WTC11 (cell line): ENCODE measurements at regions not wholly inside any gene's neighbourhood (a gene's known extent, or its start where the extent isn't known, plus 50 kb on each side); places are given as distances from the start of the nearest gene placed in this dataset.

Experiments used
- ATAC-seq: fragments of 200-7000 bp; cut with Tn5 transposase; 2 replicates; pipeline ENCODE4 v1.10.0; 2021; ENCODE audit warnings: mild to moderate bottlenecking, moderate library complexity
- CTCF ChIA-PET: fragments of 300-600 bp; sonication (Branson Sonifier 250); formaldehyde crosslinking; loops from one replicate; lab custom pipeline; 2021; ENCODE audit warnings: antibody characterized with exemption; lab: Charles Lee
- POLR2A ChIA-PET: fragments of 350-600 bp; sonication (Branson Sonifier 250); formaldehyde crosslinking; loops from one replicate; lab custom pipeline; 2021; ENCODE audit warnings: antibody characterized with exemption; lab: Charles Lee
- DNase-seq: peaks from one replicate; pipeline ENCODE4 v3.0.0; 2021; ENCODE audit warnings: low spot score
- H3K27ac Mint-ChIP-seq: 2 replicates; pipeline ENCODE4 v1.8.0; 2021; ENCODE audit warnings: mixed read lengths
- H3K27me3 Mint-ChIP-seq: 2 replicates; pipeline ENCODE4 v1.8.0; 2021; ENCODE audit warnings: low read depth, mild to moderate bottlenecking, moderate library complexity, mixed read lengths
- H3K36me3 Mint-ChIP-seq: 2 replicates; pipeline ENCODE4 v1.8.0; 2021; ENCODE audit warnings: mixed read lengths
- H3K4me1 Mint-ChIP-seq: 2 replicates; pipeline ENCODE4 v1.8.0; 2022; ENCODE audit warnings: mixed read lengths
- H3K4me3 Mint-ChIP-seq: 2 replicates; pipeline ENCODE4 v1.8.0; 2021; ENCODE audit warnings: mild to moderate bottlenecking, moderate library complexity, mixed read lengths
- H3K9me3 Mint-ChIP-seq: 2 replicates; pipeline ENCODE4 v1.8.0; 2021; ENCODE audit warnings: mixed read lengths
- ATF1 ChIP-seq: sonication (generic); formaldehyde crosslinking; IDR thresholded peaks from 2 replicates; pipeline ENCODE4 v1.8.1; 2023; ENCODE audit warnings: mild to moderate bottlenecking, moderate library complexity, missing genetic modification reagents
- ATF6 ChIP-seq: sonication (generic); formaldehyde crosslinking; IDR thresholded peaks from 2 replicates; pipeline ENCODE4 v1.8.1; 2023; ENCODE audit warnings: mild to moderate bottlenecking, missing genetic modification reagents
- E2F1 ChIP-seq: sonication (generic); formaldehyde crosslinking; IDR thresholded peaks from 2 replicates; pipeline ENCODE4 v1.8.0; 2022; ENCODE audit warnings: mild to moderate bottlenecking, missing genetic modification reagents
- ESRRA ChIP-seq: sonication (generic); formaldehyde crosslinking; IDR thresholded peaks from 2 replicates; pipeline ENCODE4 v1.8.1; 2022; ENCODE audit warnings: mild to moderate bottlenecking, missing genetic modification reagents, borderline replicate concordance
- FOXP1 ChIP-seq: sonication (generic); formaldehyde crosslinking; IDR thresholded peaks from 2 replicates; pipeline ENCODE4 v1.8.0; 2022; ENCODE audit warnings: missing genetic modification reagents, mild to moderate bottlenecking, moderate library complexity, borderline replicate concordance
- GRHL2 ChIP-seq: fragments of 250-450 bp; sonication (Bioruptor Pico); IDR thresholded peaks from 2 replicates; pipeline ENCODE4 v1.8.0; 2022; ENCODE audit warnings: mild to moderate bottlenecking, moderate library complexity; ENCODE audit not compliant: insufficient replicate concordance, severe bottlenecking
- GTF2I ChIP-seq: fragments of 250-450 bp; sonication (Bioruptor Pico); conservative IDR thresholded peaks from 2 replicates; pipeline ENCODE4 v1.4.0; 2021; ENCODE audit warnings: mild to moderate bottlenecking
- NR3C1 ChIP-seq: sonication (generic); formaldehyde crosslinking; conservative IDR thresholded peaks from 2 replicates; pipeline ENCODE4 v1.8.1; 2023; ENCODE audit warnings: low read depth, mild to moderate bottlenecking, missing genetic modification reagents
- OVOL2 ChIP-seq: fragments of 250-450 bp; sonication (Bioruptor Pico); IDR thresholded peaks from 2 replicates; pipeline ENCODE4 v1.9.0; 2021; ENCODE audit warnings: mild to moderate bottlenecking, borderline replicate concordance
- PRRX2 ChIP-seq: fragments of 250-450 bp; sonication (Bioruptor Pico); IDR thresholded peaks from 2 replicates; pipeline ENCODE4 v1.8.0; 2021; ENCODE audit warnings: mild to moderate bottlenecking
- USF2 ChIP-seq: sonication (generic); formaldehyde crosslinking; IDR thresholded peaks from 2 replicates; pipeline ENCODE4 v1.8.1; 2023; ENCODE audit warnings: mild to moderate bottlenecking, missing genetic modification reagents, moderate library complexity
- ZNF138 ChIP-seq: sonication (generic); formaldehyde crosslinking; conservative IDR thresholded peaks from 2 replicates; pipeline ENCODE4 v1.8.1; 2022; ENCODE audit warnings: mild to moderate bottlenecking, moderate library complexity, missing genetic modification reagents
- ZNF232 ChIP-seq: sonication (generic); formaldehyde crosslinking; IDR thresholded peaks from 2 replicates; pipeline ENCODE4 v1.8.0; 2022; ENCODE audit warnings: mild to moderate bottlenecking, missing genetic modification reagents
- ZNF263 ChIP-seq: sonication (generic); formaldehyde crosslinking; IDR thresholded peaks from 2 replicates; pipeline ENCODE4 v1.8.1; 2022; ENCODE audit warnings: low read depth, mild to moderate bottlenecking, moderate library complexity, missing genetic modification reagents
- ZNF416 ChIP-seq: fragments of 250-450 bp; sonication (Bioruptor Pico); IDR thresholded peaks from 2 replicates; pipeline ENCODE4 v1.9.0; 2021; ENCODE audit warnings: mild to moderate bottlenecking, inconsistent platforms
- ZNF671 ChIP-seq: fragments of 250-450 bp; sonication (Bioruptor Pico); IDR thresholded peaks from 2 replicates; pipeline ENCODE4 v1.8.0; 2021; ENCODE audit warnings: mild to moderate bottlenecking
- TF ChIP-seq, protein P1 (sequence below): sonication (generic); formaldehyde crosslinking; IDR thresholded peaks from 2 replicates; pipeline ENCODE4 v1.8.1; 2022; ENCODE audit warnings: missing genetic modification reagents, borderline replicate concordance
- TF ChIP-seq, protein P2 (sequence below): sonication (generic); formaldehyde crosslinking; conservative IDR thresholded peaks from 2 replicates; pipeline ENCODE4 v1.8.1; 2023; ENCODE audit warnings: mild to moderate bottlenecking, low read depth, missing genetic modification reagents, moderate library complexity
- TF ChIP-seq, protein P3 (sequence below): sonication (generic); formaldehyde crosslinking; IDR thresholded peaks from 2 replicates; pipeline ENCODE4 v1.8.1; 2023; ENCODE audit warnings: mild to moderate bottlenecking, missing genetic modification reagents, moderate library complexity
- TF ChIP-seq, protein P4 (sequence below): sonication (generic); formaldehyde crosslinking; IDR thresholded peaks from 2 replicates; pipeline ENCODE4 v1.8.1; 2022; ENCODE audit warnings: low read depth, missing genetic modification reagents, borderline replicate concordance
- TF ChIP-seq, protein P5 (sequence below): fragments of 250-450 bp; sonication (Bioruptor Pico); IDR thresholded peaks from 2 replicates; pipeline ENCODE4 v1.9.0; 2021; ENCODE audit warnings: moderate library complexity, mild to moderate bottlenecking, inconsistent platforms, borderline replicate concordance

DNA sequence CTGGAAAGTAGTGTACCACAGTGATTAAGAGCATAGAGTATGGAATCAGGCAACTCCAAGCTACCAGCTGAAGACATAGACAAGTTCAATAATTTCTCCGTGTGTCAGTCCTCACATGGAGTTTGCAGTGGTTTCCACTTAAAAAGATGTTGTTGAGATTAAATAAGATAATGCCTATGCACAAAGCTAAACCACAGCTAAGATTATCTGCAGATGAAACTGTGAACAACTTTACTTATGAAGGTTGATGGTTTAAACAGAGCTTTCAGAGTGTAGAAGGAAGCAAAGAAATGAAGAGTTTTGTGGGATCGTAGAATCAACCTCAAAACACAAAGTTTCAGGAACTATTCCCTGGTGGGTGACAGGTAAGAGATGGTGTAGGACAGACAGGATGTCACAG is 223.5 kb upstream of the IL12B start:
- POLR2A ChIA-PET, result no interaction called here
- H3K36me3 Mint-ChIP-seq, result peaks cover 4% of the 10 kb centered on the region; the same call in 1 of the 2 replicates
- no peak overlapping the region for H3K27ac Mint-ChIP-seq
- ATAC-seq (no peak), DNase-seq (no peak)
- H3K9me3 Mint-ChIP-seq, result peaks cover 19% of the 10 kb centered on the region
- H3K4me3 Mint-ChIP-seq, result no peak overlapping the region
- H3K27me3 Mint-ChIP-seq, result no peaks in the 10 kb centered on the region
- CTCF ChIA-PET, result no interaction called here
- TF ChIP-seq, protein P1, sequence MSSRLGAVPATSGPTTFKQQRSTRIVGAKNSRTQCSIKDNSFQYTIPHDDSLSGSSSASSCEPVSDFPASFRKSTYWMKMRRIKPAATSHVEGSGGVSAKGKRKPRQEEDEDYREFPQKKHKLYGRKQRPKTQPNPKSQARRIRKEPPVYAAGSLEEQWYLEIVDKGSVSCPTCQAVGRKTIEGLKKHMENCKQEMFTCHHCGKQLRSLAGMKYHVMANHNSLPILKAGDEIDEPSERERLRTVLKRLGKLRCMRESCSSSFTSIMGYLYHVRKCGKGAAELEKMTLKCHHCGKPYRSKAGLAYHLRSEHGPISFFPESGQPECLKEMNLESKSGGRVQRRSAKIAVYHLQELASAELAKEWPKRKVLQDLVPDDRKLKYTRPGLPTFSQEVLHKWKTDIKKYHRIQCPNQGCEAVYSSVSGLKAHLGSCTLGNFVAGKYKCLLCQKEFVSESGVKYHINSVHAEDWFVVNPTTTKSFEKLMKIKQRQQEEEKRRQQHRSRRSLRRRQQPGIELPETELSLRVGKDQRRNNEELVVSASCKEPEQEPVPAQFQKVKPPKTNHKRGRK (CRISPR knock-in tag), result no peak
- TF ChIP-seq, protein P2, sequence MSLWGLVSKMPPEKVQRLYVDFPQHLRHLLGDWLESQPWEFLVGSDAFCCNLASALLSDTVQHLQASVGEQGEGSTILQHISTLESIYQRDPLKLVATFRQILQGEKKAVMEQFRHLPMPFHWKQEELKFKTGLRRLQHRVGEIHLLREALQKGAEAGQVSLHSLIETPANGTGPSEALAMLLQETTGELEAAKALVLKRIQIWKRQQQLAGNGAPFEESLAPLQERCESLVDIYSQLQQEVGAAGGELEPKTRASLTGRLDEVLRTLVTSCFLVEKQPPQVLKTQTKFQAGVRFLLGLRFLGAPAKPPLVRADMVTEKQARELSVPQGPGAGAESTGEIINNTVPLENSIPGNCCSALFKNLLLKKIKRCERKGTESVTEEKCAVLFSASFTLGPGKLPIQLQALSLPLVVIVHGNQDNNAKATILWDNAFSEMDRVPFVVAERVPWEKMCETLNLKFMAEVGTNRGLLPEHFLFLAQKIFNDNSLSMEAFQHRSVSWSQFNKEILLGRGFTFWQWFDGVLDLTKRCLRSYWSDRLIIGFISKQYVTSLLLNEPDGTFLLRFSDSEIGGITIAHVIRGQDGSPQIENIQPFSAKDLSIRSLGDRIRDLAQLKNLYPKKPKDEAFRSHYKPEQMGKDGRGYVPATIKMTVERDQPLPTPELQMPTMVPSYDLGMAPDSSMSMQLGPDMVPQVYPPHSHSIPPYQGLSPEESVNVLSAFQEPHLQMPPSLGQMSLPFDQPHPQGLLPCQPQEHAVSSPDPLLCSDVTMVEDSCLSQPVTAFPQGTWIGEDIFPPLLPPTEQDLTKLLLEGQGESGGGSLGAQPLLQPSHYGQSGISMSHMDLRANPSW (CRISPR knock-in tag), result no peak
- TF ChIP-seq NR3C1 (CRISPR knock-in tag) (no peak), GRHL2 (no peak), ZNF232 (CRISPR knock-in tag) (no peak), E2F1 (CRISPR knock-in tag) (no peak), ZNF416 (CRISPR knock-in tag) (no peak), FOXP1 (CRISPR knock-in tag) (no peak), ZNF263 (CRISPR knock-in tag) (no peak), ZNF138 (no peak)
- TF ChIP-seq, protein P3, sequence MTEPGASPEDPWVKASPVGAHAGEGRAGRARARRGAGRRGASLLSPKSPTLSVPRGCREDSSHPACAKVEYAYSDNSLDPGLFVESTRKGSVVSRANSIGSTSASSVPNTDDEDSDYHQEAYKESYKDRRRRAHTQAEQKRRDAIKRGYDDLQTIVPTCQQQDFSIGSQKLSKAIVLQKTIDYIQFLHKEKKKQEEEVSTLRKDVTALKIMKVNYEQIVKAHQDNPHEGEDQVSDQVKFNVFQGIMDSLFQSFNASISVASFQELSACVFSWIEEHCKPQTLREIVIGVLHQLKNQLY (CRISPR knock-in tag), result no peak
- no peaks in the 10 kb centered on the region for H3K4me1 Mint-ChIP-seq

- peaks cover 18% of the 10 kb centered on the region for H3K9me3 Mint-ChIP-seq
- no peaks in the 10 kb centered on the region for H3K27me3 Mint-ChIP-seq
- CTCF ChIA-PET, result no interaction called here
- DNase-seq (no peak), ATAC-seq (no peak)
- no peak overlapping the region for H3K27ac Mint-ChIP-seq
- peaks cover 4% of the 10 kb centered on the region; the same call in 1 of the 2 replicates for H3K36me3 Mint-ChIP-seq
- TF ChIP-seq, protein P4, sequence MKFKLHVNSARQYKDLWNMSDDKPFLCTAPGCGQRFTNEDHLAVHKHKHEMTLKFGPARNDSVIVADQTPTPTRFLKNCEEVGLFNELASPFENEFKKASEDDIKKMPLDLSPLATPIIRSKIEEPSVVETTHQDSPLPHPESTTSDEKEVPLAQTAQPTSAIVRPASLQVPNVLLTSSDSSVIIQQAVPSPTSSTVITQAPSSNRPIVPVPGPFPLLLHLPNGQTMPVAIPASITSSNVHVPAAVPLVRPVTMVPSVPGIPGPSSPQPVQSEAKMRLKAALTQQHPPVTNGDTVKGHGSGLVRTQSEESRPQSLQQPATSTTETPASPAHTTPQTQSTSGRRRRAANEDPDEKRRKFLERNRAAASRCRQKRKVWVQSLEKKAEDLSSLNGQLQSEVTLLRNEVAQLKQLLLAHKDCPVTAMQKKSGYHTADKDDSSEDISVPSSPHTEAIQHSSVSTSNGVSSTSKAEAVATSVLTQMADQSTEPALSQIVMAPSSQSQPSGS (CRISPR knock-in tag), result no peak
- TF ChIP-seq GTF2I (CRISPR knock-in tag), result no peak
- no peak for TF ChIP-seq ZNF232 (CRISPR knock-in tag)
- TF ChIP-seq ESRRA (CRISPR knock-in tag), result no peak
- TF ChIP-seq ZNF671, result no peak
- POLR2A ChIA-PET, result no interaction called here
- H3K4me1 Mint-ChIP-seq, result no peaks in the 10 kb centered on the region
- no peak overlapping the region for H3K4me3 Mint-ChIP-seq
Measured at GRCh38 chr5:159555084-159555483, 224.8 kb upstream of the IL12B start.

GRCh38 chr5:159559337-159559736 is 229.1 kb upstream of the IL12B start:
- Mint-ChIP-seq H3K9me3 (no peaks in the 10 kb centered on the region), H3K36me3 (no peaks in the 10 kb centered on the region), H3K4me3 (no peak overlapping the region), H3K27ac (no peak overlapping the region), H3K27me3 (no peaks in the 10 kb centered on the region), H3K4me1 (no peaks in the 10 kb centered on the region)
- ATAC-seq, result no peak
- CTCF ChIA-PET, result interaction anchor here (0.7 to 1.1 kb wide), 2 partner anchors 118 to 428 kb away, joined by 3 read pairs; no protein-coding TSS in a partner anchor
- DNase-seq, result no peak
- POLR2A ChIA-PET, result no interaction called here
- TF ChIP-seq ATF6, result no peak
- TF ChIP-seq OVOL2 (CRISPR knock-in tag), result no peak
- TF ChIP-seq ZNF416 (CRISPR knock-in tag), result no peak
- TF ChIP-seq, protein P5, sequence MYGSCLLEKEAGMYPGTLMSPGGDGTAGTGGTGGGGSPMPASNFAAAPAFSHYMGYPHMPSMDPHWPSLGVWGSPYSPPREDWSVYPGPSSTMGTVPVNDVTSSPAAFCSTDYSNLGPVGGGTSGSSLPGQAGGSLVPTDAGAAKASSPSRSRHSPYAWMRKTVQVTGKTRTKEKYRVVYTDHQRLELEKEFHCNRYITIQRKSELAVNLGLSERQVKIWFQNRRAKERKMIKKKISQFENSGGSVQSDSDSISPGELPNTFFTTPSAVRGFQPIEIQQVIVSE (CRISPR knock-in tag), result no peak
- TF ChIP-seq USF2 (CRISPR knock-in tag), result no peak
- no peak for TF ChIP-seq ATF1 (CRISPR knock-in tag)
- TF ChIP-seq PRRX2 (CRISPR knock-in tag), result no peak
